ENCODE measurements at regions not wholly inside any gene's neighbourhood (a gene's known extent, or its start where the extent isn't known, plus 50 kb on each side); places are given as distances from the start of the nearest gene placed in this dataset.

DNA sequence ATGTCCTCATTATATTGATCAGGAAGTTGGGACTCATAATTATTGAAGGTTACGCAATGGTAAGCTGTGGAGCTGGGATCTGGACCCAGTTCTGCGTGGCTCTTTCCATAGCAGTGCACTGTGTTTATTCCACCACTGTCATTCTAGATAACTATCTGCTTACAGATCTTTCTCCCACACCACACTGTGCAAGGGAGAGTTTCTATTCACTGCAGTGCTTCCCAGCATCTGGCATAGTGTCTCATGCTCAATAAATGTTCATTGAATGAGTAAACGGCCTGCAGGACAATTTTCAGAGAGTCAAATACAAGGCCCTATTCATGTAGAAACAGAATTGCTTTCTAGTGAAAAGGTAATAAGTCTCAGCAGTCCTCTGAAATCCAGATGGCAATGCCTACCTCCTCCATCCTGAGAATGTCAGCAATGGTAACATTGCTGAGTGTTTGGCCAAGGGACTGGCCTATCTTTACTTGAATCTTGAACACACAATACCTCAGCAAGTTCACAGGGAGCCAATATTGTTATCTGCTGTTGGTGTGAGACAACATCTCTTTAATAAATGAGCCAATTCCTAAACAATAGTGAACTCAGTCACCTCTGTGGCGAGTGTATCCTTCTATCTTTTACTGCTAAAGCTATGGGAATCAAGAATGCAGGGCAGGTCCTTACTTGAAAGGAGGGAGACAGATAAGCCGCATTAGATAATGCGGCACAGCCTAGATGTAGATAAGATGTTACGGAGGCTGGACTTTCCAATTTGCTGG lies 332.4 kb upstream of the PRICKLE1 start:
- TF ChIP-seq, protein P1, sequence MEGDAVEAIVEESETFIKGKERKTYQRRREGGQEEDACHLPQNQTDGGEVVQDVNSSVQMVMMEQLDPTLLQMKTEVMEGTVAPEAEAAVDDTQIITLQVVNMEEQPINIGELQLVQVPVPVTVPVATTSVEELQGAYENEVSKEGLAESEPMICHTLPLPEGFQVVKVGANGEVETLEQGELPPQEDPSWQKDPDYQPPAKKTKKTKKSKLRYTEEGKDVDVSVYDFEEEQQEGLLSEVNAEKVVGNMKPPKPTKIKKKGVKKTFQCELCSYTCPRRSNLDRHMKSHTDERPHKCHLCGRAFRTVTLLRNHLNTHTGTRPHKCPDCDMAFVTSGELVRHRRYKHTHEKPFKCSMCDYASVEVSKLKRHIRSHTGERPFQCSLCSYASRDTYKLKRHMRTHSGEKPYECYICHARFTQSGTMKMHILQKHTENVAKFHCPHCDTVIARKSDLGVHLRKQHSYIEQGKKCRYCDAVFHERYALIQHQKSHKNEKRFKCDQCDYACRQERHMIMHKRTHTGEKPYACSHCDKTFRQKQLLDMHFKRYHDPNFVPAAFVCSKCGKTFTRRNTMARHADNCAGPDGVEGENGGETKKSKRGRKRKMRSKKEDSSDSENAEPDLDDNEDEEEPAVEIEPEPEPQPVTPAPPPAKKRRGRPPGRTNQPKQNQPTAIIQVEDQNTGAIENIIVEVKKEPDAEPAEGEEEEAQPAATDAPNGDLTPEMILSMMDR (IDR thresholded peaks at IDR 0.05), result no peak
- TF ChIP-seq POLR2A (IDR thresholded peaks at IDR 0.05), result no peak

All from prostate gland (tissue), 2 donors.